ENCODE measurements at regions not wholly inside any gene's neighbourhood (a gene's known extent, or its start where the extent isn't known, plus 50 kb on each side); places are given as distances from the start of the nearest gene placed in this dataset.

- Histone ChIP-seq H3K4me3 (ENCODE audit: low read length in 3 of 3) (no peak overlapping the region), H3K4me1 (ENCODE audit: control insufficient read depth in 3 of 3, insufficient read depth in 3 of 3, low read length in 3 of 3) (no peaks in the 10 kb centered on the region), H3K9ac (ENCODE audit: low read depth in 1 of 3, low read length in 3 of 3) (no peak overlapping the region), H3K36me3 (ENCODE audit: control insufficient read depth in 3 of 3, insufficient read depth in 3 of 3, low read length in 3 of 3) (no peaks in the 10 kb centered on the region), H3K27me3 (ENCODE audit: control insufficient read depth in 3 of 3, insufficient read depth in 3 of 3, low read length in 3 of 3) (no peaks in the 10 kb centered on the region), H3K9me3 (ENCODE audit: control insufficient read depth in 3 of 3, low read length in 3 of 3) (no peaks in the 10 kb centered on the region), H3K27ac (ENCODE audit: low read depth, low read length) (no peak overlapping the region)
Measured at GRCh38 chr5:97914483-97914882, 731.4 kb upstream of the RIOK2 start.

- no peak overlapping the region for H3K4me3 ChIP-seq (ENCODE audit: low read length in 3 of 3)
- H3K27me3 ChIP-seq (ENCODE audit: control insufficient read depth in 3 of 3, insufficient read depth in 3 of 3, low read length in 3 of 3), result no peaks in the 10 kb centered on the region
- H3K9me3 ChIP-seq (ENCODE audit: control insufficient read depth in 3 of 3, low read length in 3 of 3), result no peaks in the 10 kb centered on the region
- H3K27ac ChIP-seq (ENCODE audit: low read depth, low read length), result no peak overlapping the region
- no peak overlapping the region for H3K9ac ChIP-seq (ENCODE audit: low read depth in 1 of 3, low read length in 3 of 3)
- H3K36me3 ChIP-seq (ENCODE audit: control insufficient read depth in 3 of 3, insufficient read depth in 3 of 3, low read length in 3 of 3), result no peaks in the 10 kb centered on the region
- no peaks in the 10 kb centered on the region for H3K4me1 ChIP-seq (ENCODE audit: control insufficient read depth in 3 of 3, insufficient read depth in 3 of 3, low read length in 3 of 3)
Measured at GRCh38 chr5:97915106-97915505, 732.1 kb upstream of the RIOK2 start.

GRCh38 chr5:97918057-97918456 lies 735.0 kb upstream of the RIOK2 start:
- no peak overlapping the region for H3K27ac ChIP-seq (ENCODE audit: low read depth, low read length)
- no peaks in the 10 kb centered on the region for H3K27me3 ChIP-seq (ENCODE audit: control insufficient read depth in 3 of 3, insufficient read depth in 3 of 3, low read length in 3 of 3)

GRCh38 chr5:97918620-97919019 lies 735.6 kb upstream of the RIOK2 start:
- no peaks in the 10 kb centered on the region for H3K27me3 ChIP-seq (ENCODE audit: control insufficient read depth in 3 of 3, insufficient read depth in 3 of 3, low read length in 3 of 3)
- H3K9ac ChIP-seq (ENCODE audit: low read depth in 1 of 3, low read length in 3 of 3), result no peak overlapping the region
- no peaks in the 10 kb centered on the region for H3K9me3 ChIP-seq (ENCODE audit: control insufficient read depth in 3 of 3, low read length in 3 of 3)
- H3K4me1 ChIP-seq (ENCODE audit: control insufficient read depth in 3 of 3, insufficient read depth in 3 of 3, low read length in 3 of 3), result no peaks in the 10 kb centered on the region
- no peak overlapping the region for H3K27ac ChIP-seq (ENCODE audit: low read depth, low read length)
- no peak overlapping the region for H3K4me3 ChIP-seq (ENCODE audit: low read length in 3 of 3)
- no peaks in the 10 kb centered on the region for H3K36me3 ChIP-seq (ENCODE audit: control insufficient read depth in 3 of 3, insufficient read depth in 3 of 3, low read length in 3 of 3)

More at GRCh38 chr5:97918057-97918456, 735.0 kb upstream of the RIOK2 start:
- H3K4me3 ChIP-seq (ENCODE audit: low read length in 3 of 3), result no peak overlapping the region
- H3K4me1 ChIP-seq (ENCODE audit: control insufficient read depth in 3 of 3, insufficient read depth in 3 of 3, low read length in 3 of 3), result no peaks in the 10 kb centered on the region
- H3K36me3 ChIP-seq (ENCODE audit: control insufficient read depth in 3 of 3, insufficient read depth in 3 of 3, low read length in 3 of 3), result no peaks in the 10 kb centered on the region
- no peak overlapping the region for H3K9ac ChIP-seq (ENCODE audit: low read depth in 1 of 3, low read length in 3 of 3)
- H3K9me3 ChIP-seq (ENCODE audit: control insufficient read depth in 3 of 3, low read length in 3 of 3), result no peaks in the 10 kb centered on the region

- Histone ChIP-seq H3K4me3 (ENCODE audit: low read length in 3 of 3) (no peak overlapping the region), H3K36me3 (ENCODE audit: control insufficient read depth in 3 of 3, insufficient read depth in 3 of 3, low read length in 3 of 3) (no peaks in the 10 kb centered on the region), H3K9ac (ENCODE audit: low read depth in 1 of 3, low read length in 3 of 3) (no peak overlapping the region), H3K4me1 (ENCODE audit: control insufficient read depth in 3 of 3, insufficient read depth in 3 of 3, low read length in 3 of 3) (no peaks in the 10 kb centered on the region), H3K27ac (ENCODE audit: low read depth, low read length) (no peak overlapping the region), H3K9me3 (ENCODE audit: control insufficient read depth in 3 of 3, low read length in 3 of 3) (no peaks in the 10 kb centered on the region), H3K27me3 (ENCODE audit: control insufficient read depth in 3 of 3, insufficient read depth in 3 of 3, low read length in 3 of 3) (no peaks in the 10 kb centered on the region)
Measured at GRCh38 chr5:97919719-97920118, 736.7 kb upstream of the RIOK2 start.

- Histone ChIP-seq H3K9me3 (ENCODE audit: control insufficient read depth in 3 of 3, low read length in 3 of 3) (no peaks in the 10 kb centered on the region), H3K27me3 (ENCODE audit: control insufficient read depth in 3 of 3, insufficient read depth in 3 of 3, low read length in 3 of 3) (no peaks in the 10 kb centered on the region), H3K27ac (ENCODE audit: low read depth, low read length) (no peak overlapping the region), H3K4me1 (ENCODE audit: control insufficient read depth in 3 of 3, insufficient read depth in 3 of 3, low read length in 3 of 3) (no peaks in the 10 kb centered on the region), H3K36me3 (ENCODE audit: control insufficient read depth in 3 of 3, insufficient read depth in 3 of 3, low read length in 3 of 3) (no peaks in the 10 kb centered on the region), H3K9ac (ENCODE audit: low read depth in 1 of 3, low read length in 3 of 3) (no peak overlapping the region), H3K4me3 (ENCODE audit: low read length in 3 of 3) (no peak overlapping the region)
Measured at GRCh38 chr5:97922776-97923175, 739.7 kb upstream of the RIOK2 start.

GRCh38 chr5:97923496-97923895 lies 740.4 kb upstream of the RIOK2 start:
- Histone ChIP-seq H3K4me3 (ENCODE audit: low read length in 3 of 3) (no peak overlapping the region), H3K27me3 (ENCODE audit: control insufficient read depth in 3 of 3, insufficient read depth in 3 of 3, low read length in 3 of 3) (no peaks in the 10 kb centered on the region), H3K9ac (ENCODE audit: low read depth in 1 of 3, low read length in 3 of 3) (no peak overlapping the region), H3K9me3 (ENCODE audit: control insufficient read depth in 3 of 3, low read length in 3 of 3) (no peaks in the 10 kb centered on the region), H3K27ac (ENCODE audit: low read depth, low read length) (no peak overlapping the region), H3K4me1 (ENCODE audit: control insufficient read depth in 3 of 3, insufficient read depth in 3 of 3, low read length in 3 of 3) (no peaks in the 10 kb centered on the region), H3K36me3 (ENCODE audit: control insufficient read depth in 3 of 3, insufficient read depth in 3 of 3, low read length in 3 of 3) (no peaks in the 10 kb centered on the region)

- no peaks in the 10 kb centered on the region for H3K27me3 ChIP-seq (ENCODE audit: control insufficient read depth in 3 of 3, insufficient read depth in 3 of 3, low read length in 3 of 3)
- no peak overlapping the region for H3K9ac ChIP-seq (ENCODE audit: low read depth in 1 of 3, low read length in 3 of 3)
- H3K4me1 ChIP-seq (ENCODE audit: control insufficient read depth in 3 of 3, insufficient read depth in 3 of 3, low read length in 3 of 3), result no peaks in the 10 kb centered on the region
- no peaks in the 10 kb centered on the region for H3K9me3 ChIP-seq (ENCODE audit: control insufficient read depth in 3 of 3, low read length in 3 of 3)
- H3K27ac ChIP-seq (ENCODE audit: low read depth, low read length), result no peak overlapping the region
- H3K36me3 ChIP-seq (ENCODE audit: control insufficient read depth in 3 of 3, insufficient read depth in 3 of 3, low read length in 3 of 3), result no peaks in the 10 kb centered on the region
- H3K4me3 ChIP-seq (ENCODE audit: low read length in 3 of 3), result no peak overlapping the region
Measured at GRCh38 chr5:97923997-97924396, 741.0 kb upstream of the RIOK2 start.

DNA sequence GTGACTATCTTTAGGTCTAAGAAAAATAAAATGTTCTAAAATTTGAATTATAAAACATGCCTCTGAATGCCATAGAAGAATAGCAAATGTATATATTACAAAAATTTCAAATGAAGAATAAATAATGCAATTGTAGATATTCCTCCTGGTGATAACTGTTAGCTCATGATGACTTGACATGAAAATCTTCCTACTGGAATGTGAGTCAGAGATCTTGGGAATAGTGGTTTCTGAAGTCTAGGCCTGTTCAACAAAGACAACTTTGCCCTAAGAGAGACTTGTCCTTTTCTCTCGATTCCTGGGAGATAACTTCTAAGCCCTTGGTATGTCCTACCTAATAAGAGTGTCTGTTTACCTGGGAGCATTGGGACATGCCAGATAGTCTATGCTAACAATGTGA lies 746.3 kb upstream of the RIOK2 start:
- Histone ChIP-seq H3K36me3 (ENCODE audit: control insufficient read depth in 3 of 3, insufficient read depth in 3 of 3, low read length in 3 of 3) (no peaks in the 10 kb centered on the region), H3K9me3 (ENCODE audit: control insufficient read depth in 3 of 3, low read length in 3 of 3) (no peaks in the 10 kb centered on the region), H3K27ac (ENCODE audit: low read depth, low read length) (no peak overlapping the region), H3K4me1 (ENCODE audit: control insufficient read depth in 3 of 3, insufficient read depth in 3 of 3, low read length in 3 of 3) (no peaks in the 10 kb centered on the region), H3K9ac (ENCODE audit: low read depth in 1 of 3, low read length in 3 of 3) (no peak overlapping the region), H3K4me3 (ENCODE audit: low read length in 3 of 3) (no peak overlapping the region), H3K27me3 (ENCODE audit: control insufficient read depth in 3 of 3, insufficient read depth in 3 of 3, low read length in 3 of 3) (no peaks in the 10 kb centered on the region)

- no peaks in the 10 kb centered on the region for H3K9me3 ChIP-seq (ENCODE audit: control insufficient read depth in 3 of 3, low read length in 3 of 3)
- no peaks in the 10 kb centered on the region for H3K36me3 ChIP-seq (ENCODE audit: control insufficient read depth in 3 of 3, insufficient read depth in 3 of 3, low read length in 3 of 3)
- no peak overlapping the region for H3K4me3 ChIP-seq (ENCODE audit: low read length in 3 of 3)
Measured at GRCh38 chr5:97931829-97932228, 748.8 kb upstream of the RIOK2 start.

GRCh38 chr5:97936231-97936630 lies 753.2 kb upstream of the RIOK2 start:
- H3K36me3 ChIP-seq (ENCODE audit: control insufficient read depth in 3 of 3, insufficient read depth in 3 of 3, low read length in 3 of 3), result no peaks in the 10 kb centered on the region
- H3K27ac ChIP-seq (ENCODE audit: low read depth, low read length), result no peak overlapping the region
- H3K4me3 ChIP-seq (ENCODE audit: low read length in 3 of 3), result no peak overlapping the region
- no peaks in the 10 kb centered on the region for H3K27me3 ChIP-seq (ENCODE audit: control insufficient read depth in 3 of 3, insufficient read depth in 3 of 3, low read length in 3 of 3)
- H3K4me1 ChIP-seq (ENCODE audit: control insufficient read depth in 3 of 3, insufficient read depth in 3 of 3, low read length in 3 of 3), result no peaks in the 10 kb centered on the region
- H3K9ac ChIP-seq (ENCODE audit: low read depth in 1 of 3, low read length in 3 of 3), result no peak overlapping the region
- peaks cover 0 to 2% (median 0%) of the 10 kb centered on the region in 3 donors for H3K9me3 ChIP-seq (ENCODE audit: control insufficient read depth in 3 of 3, low read length in 3 of 3)

More at GRCh38 chr5:97931829-97932228, 748.8 kb upstream of the RIOK2 start:
- Histone ChIP-seq H3K27me3 (ENCODE audit: control insufficient read depth in 3 of 3, insufficient read depth in 3 of 3, low read length in 3 of 3) (no peaks in the 10 kb centered on the region), H3K9ac (ENCODE audit: low read depth in 1 of 3, low read length in 3 of 3) (no peak overlapping the region), H3K27ac (ENCODE audit: low read depth, low read length) (no peak overlapping the region), H3K4me1 (ENCODE audit: control insufficient read depth in 3 of 3, insufficient read depth in 3 of 3, low read length in 3 of 3) (no peaks in the 10 kb centered on the region)

Measured in skeletal muscle tissue (tissue), 3 donors.